ENCODE measurements at regions not wholly inside any gene's neighbourhood (a gene's known extent, or its start where the extent isn't known, plus 50 kb on each side); places are given as distances from the start of the nearest gene placed in this dataset.

- no peaks in the 10 kb centered on the region for H3K4me1 ChIP-seq (ENCODE audit: insufficient read depth, insufficient read length)
- TF ChIP-seq YY1 (IDR thresholded peaks at IDR 0.05; ENCODE audit: insufficient read depth, insufficient read length) (no peak), ZNF274 (IDR thresholded peaks at IDR 0.05; ENCODE audit: low read depth, low read length) (no peak), SUZ12 (IDR thresholded peaks at IDR 0.05; ENCODE audit: extremely low read depth, insufficient read depth, insufficient read length) (no peak)
- DNase-seq (ENCODE audit: low read depth, low spot score) = peak; percentile 5
- no peak overlapping the region for H3K4me3 ChIP-seq (ENCODE audit: insufficient read length, low read depth)
- no peaks in the 10 kb centered on the region for H3K36me3 ChIP-seq (ENCODE audit: insufficient read depth, insufficient read length, low read length)
- H3K9me3 ChIP-seq (ENCODE audit: insufficient read depth, low read length) = no peaks in the 10 kb centered on the region
- H3K27me3 ChIP-seq (ENCODE audit: insufficient read depth, insufficient read length) = no peaks in the 10 kb centered on the region
- no peak overlapping the region for H3K9ac ChIP-seq (ENCODE audit: insufficient read length, low read depth)
These were observed 458.9 kb upstream of the HSFY2 start for GRCh38 chrY:19232276-19232994.

- DNase-seq (ENCODE audit: low read depth, low spot score) = no peak
These were observed 447.2 kb upstream of the HSFY2 start for GRCh38 chrY:19220784-19221183.

GRCh38 chrY:19208915-19209314 lies 435.4 kb upstream of the HSFY2 start:
- no peaks in the 10 kb centered on the region for H3K9me3 ChIP-seq (ENCODE audit: insufficient read depth, low read length)
- DNase-seq (ENCODE audit: low read depth, low spot score) = no peak
- H3K27me3 ChIP-seq (ENCODE audit: insufficient read depth, insufficient read length) = no peaks in the 10 kb centered on the region
- H3K4me3 ChIP-seq (ENCODE audit: insufficient read length, low read depth) = no peak overlapping the region
- no peaks in the 10 kb centered on the region for H3K4me1 ChIP-seq (ENCODE audit: insufficient read depth, insufficient read length)
- no peak overlapping the region for H3K9ac ChIP-seq (ENCODE audit: insufficient read length, low read depth)
- TF ChIP-seq ZNF274 (IDR thresholded peaks at IDR 0.05; ENCODE audit: low read depth, low read length) (no peak), SUZ12 (IDR thresholded peaks at IDR 0.05; ENCODE audit: extremely low read depth, insufficient read depth, insufficient read length) (no peak)
- no peaks in the 10 kb centered on the region for H3K36me3 ChIP-seq (ENCODE audit: insufficient read depth, insufficient read length, low read length)

More at GRCh38 chrY:19220784-19221183, 447.2 kb upstream of the HSFY2 start:
- Histone ChIP-seq H3K9ac (ENCODE audit: insufficient read length, low read depth) (no peak overlapping the region), H3K27me3 (ENCODE audit: insufficient read depth, insufficient read length) (no peaks in the 10 kb centered on the region), H3K36me3 (ENCODE audit: insufficient read depth, insufficient read length, low read length) (no peaks in the 10 kb centered on the region), H3K4me3 (ENCODE audit: insufficient read length, low read depth) (no peak overlapping the region), H3K4me1 (ENCODE audit: insufficient read depth, insufficient read length) (no peaks in the 10 kb centered on the region), H3K9me3 (ENCODE audit: insufficient read depth, low read length) (no peaks in the 10 kb centered on the region)
- TF ChIP-seq SUZ12 (IDR thresholded peaks at IDR 0.05; ENCODE audit: extremely low read depth, insufficient read depth, insufficient read length) = no peak

DNA sequence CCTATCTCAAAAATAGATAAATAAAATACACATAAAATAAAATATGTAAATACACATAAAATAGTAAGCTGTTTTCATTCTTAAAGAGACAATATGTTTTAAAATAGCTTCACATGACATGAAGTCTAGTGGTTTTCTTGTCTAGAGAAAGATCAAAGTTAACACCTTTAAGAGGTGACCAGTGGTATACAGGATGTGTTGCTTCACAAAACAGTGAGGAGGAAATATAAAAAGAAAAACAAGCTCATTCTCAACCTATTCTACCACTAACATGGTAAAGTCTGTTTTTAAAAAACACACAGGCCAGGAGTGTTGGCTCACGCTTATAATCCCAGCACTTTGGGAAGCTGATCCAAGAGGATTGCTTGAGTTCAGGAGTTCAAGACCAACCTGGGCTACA lies 433.5 kb upstream of the HSFY2 start:
- Histone ChIP-seq H3K4me3 (ENCODE audit: insufficient read length, low read depth) (no peak overlapping the region), H3K9me3 (ENCODE audit: insufficient read depth, low read length) (no peaks in the 10 kb centered on the region), H3K36me3 (ENCODE audit: insufficient read depth, insufficient read length, low read length) (no peaks in the 10 kb centered on the region), H3K27me3 (ENCODE audit: insufficient read depth, insufficient read length) (no peaks in the 10 kb centered on the region), H3K4me1 (ENCODE audit: insufficient read depth, insufficient read length) (no peaks in the 10 kb centered on the region), H3K9ac (ENCODE audit: insufficient read length, low read depth) (no peak overlapping the region)
- TF ChIP-seq YY1 (IDR thresholded peaks at IDR 0.05; ENCODE audit: insufficient read depth, insufficient read length) = no peak
- no peak for TF ChIP-seq SUZ12 (IDR thresholded peaks at IDR 0.05; ENCODE audit: extremely low read depth, insufficient read depth, insufficient read length)
- TF ChIP-seq ZNF274 (IDR thresholded peaks at IDR 0.05; ENCODE audit: low read depth, low read length) = no peak
- DNase-seq (ENCODE audit: low read depth, low spot score) = no peak

DNA sequence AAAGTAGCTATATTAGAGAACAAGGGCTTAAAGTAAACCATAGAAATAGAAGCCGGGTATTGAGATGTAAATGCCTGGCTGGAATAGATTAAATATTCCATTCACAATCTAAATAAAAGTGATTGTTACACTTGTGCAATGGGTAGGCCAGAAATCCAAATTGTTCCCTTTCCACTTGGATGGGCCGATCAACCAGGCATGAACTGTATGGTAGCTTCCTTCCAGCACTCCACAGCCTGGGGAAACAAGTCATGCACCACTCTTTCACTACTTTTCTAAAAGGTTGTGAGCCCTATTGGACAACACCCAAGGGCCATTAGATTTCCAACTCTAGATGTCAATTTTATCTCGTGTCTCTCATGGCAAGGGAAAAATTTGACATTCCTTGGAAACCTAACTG lies 407.3 kb upstream of the HSFY2 start:
- DNase-seq (ENCODE audit: low read depth, low spot score) = no peak
- Histone ChIP-seq H3K9me3 (ENCODE audit: insufficient read depth, low read length) (no peaks in the 10 kb centered on the region), H3K4me3 (ENCODE audit: insufficient read length, low read depth) (no peak overlapping the region), H3K27me3 (ENCODE audit: insufficient read depth, insufficient read length) (no peaks in the 10 kb centered on the region), H3K36me3 (ENCODE audit: insufficient read depth, insufficient read length, low read length) (no peaks in the 10 kb centered on the region), H3K4me1 (ENCODE audit: insufficient read depth, insufficient read length) (no peaks in the 10 kb centered on the region), H3K9ac (ENCODE audit: insufficient read length, low read depth) (no peak overlapping the region)
- TF ChIP-seq SUZ12 (IDR thresholded peaks at IDR 0.05; ENCODE audit: extremely low read depth, insufficient read depth, insufficient read length) (no peak), YY1 (IDR thresholded peaks at IDR 0.05; ENCODE audit: insufficient read depth, insufficient read length) (no peak), ZNF274 (IDR thresholded peaks at IDR 0.05; ENCODE audit: low read depth, low read length) (no peak)

- Histone ChIP-seq H3K9me3 (ENCODE audit: insufficient read depth, low read length) (peaks cover 7% of the 10 kb centered on the region; the same call in 1 of the 2 replicates), H3K4me1 (ENCODE audit: insufficient read depth, insufficient read length) (no peaks in the 10 kb centered on the region), H3K4me3 (ENCODE audit: insufficient read length, low read depth) (no peak overlapping the region), H3K36me3 (ENCODE audit: insufficient read depth, insufficient read length, low read length) (no peaks in the 10 kb centered on the region), H3K27me3 (ENCODE audit: insufficient read depth, insufficient read length) (no peaks in the 10 kb centered on the region), H3K9ac (ENCODE audit: insufficient read length, low read depth) (no peak overlapping the region)
- no peak for DNase-seq (ENCODE audit: low read depth, low spot score)
- TF ChIP-seq YY1 (IDR thresholded peaks at IDR 0.05; ENCODE audit: insufficient read depth, insufficient read length) (no peak), ZNF274 (IDR thresholded peaks at IDR 0.05; ENCODE audit: low read depth, low read length) (no peak), SUZ12 (IDR thresholded peaks at IDR 0.05; ENCODE audit: extremely low read depth, insufficient read depth, insufficient read length) (no peak)
These were observed 394.6 kb upstream of the HSFY2 start for GRCh38 chrY:19168202-19168565.

DNA sequence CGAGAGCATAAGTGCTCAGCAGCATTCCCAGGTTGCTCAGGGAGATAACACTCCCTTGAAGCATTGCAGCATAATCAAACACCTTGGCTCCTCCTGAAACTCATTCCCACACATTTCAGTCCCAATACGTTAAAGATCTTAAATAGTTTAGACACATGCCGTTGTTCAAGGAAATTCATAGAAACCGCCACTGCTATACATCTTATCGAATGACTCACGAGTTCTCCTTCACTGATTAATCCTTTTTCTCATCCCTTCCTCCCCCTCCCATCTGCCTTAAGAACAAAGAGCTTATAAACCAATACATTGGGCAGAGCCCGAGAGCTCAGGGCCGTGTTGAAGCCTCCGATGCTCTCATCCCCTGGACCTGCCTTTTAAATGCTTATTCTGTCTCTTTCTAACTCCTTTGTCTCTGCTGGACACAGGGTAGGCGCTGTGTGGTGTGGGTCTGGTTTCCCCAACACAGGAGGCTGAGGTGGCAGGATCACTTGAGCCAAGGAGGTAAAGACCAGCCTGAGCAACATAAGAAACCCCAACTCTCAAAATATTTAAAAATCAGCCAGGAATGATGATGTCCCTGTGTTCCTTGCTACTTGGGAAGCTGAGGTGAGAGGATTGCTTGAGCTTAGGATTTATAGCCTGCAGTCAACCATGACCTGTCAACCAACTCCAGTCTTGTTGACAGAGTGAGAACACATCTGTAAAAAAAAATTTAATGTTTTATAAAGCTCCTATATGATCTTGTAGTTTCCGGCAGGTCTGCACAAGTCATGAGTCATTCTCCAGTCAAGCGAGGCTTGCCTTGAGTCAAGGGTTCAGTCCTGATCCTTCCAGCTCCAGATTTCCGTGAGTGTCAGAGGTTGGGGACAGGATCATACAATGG lies 394.0 kb upstream of the HSFY2 start:
- no peak for DNase-seq (ENCODE audit: low read depth, low spot score)
- H3K9me3 ChIP-seq (ENCODE audit: insufficient read depth, low read length) = peaks cover 5% of the 10 kb centered on the region; the same call in 1 of the 2 replicates
- H3K27me3 ChIP-seq (ENCODE audit: insufficient read depth, insufficient read length) = no peaks in the 10 kb centered on the region
- TF ChIP-seq SUZ12 (IDR thresholded peaks at IDR 0.05; ENCODE audit: extremely low read depth, insufficient read depth, insufficient read length) (no peak), ZNF274 (IDR thresholded peaks at IDR 0.05; ENCODE audit: low read depth, low read length) (no peak), YY1 (IDR thresholded peaks at IDR 0.05; ENCODE audit: insufficient read depth, insufficient read length) (no peak)
- no peaks in the 10 kb centered on the region for H3K4me1 ChIP-seq (ENCODE audit: insufficient read depth, insufficient read length)
- no peaks in the 10 kb centered on the region for H3K36me3 ChIP-seq (ENCODE audit: insufficient read depth, insufficient read length, low read length)
- H3K4me3 ChIP-seq (ENCODE audit: insufficient read length, low read depth) = no peak overlapping the region
- no peak overlapping the region for H3K9ac ChIP-seq (ENCODE audit: insufficient read length, low read depth)
